Loucy (cell line): ENCODE measurements at regions not wholly inside any gene's neighbourhood (a gene's known extent, or its start where the extent isn't known, plus 50 kb on each side); places are given as distances from the start of the nearest gene placed in this dataset.
"Not testable (repeated sequence)": the region's sequence is repeated elsewhere in the genome, so short reads cannot be mapped to it uniquely, and the experiment has no call there.

ENCODE experiments used
- H2AFZ ChIP-seq: fragments of 200-600 bp; sonication (generic); 2 replicates; pipeline ENCODE4 v1.6.0; 2016; ENCODE audit warnings: antibody characterized with exemption, mild to moderate bottlenecking, low read length, moderate library complexity
- H3F3A ChIP-seq: fragments of 200-600 bp; 2 replicates; pipeline ENCODE4 v1.6.0; 2016; ENCODE audit warnings: antibody characterized with exemption, low read depth, mild to moderate bottlenecking
- H3K27me3 ChIP-seq: fragments of 200-600 bp; sonication (generic); 2 replicates; pipeline ENCODE4 v1.6.1; 2014; ENCODE audit warnings: low read length, mild to moderate bottlenecking; ENCODE audit not compliant: insufficient read depth, poor library complexity, severe bottlenecking
- H3K36me3 ChIP-seq: fragments of 200-600 bp; sonication (generic); 2 replicates; pipeline ENCODE4 v1.6.1; 2016; ENCODE audit warnings: low read length; ENCODE audit not compliant: insufficient read depth
- H3K4me1 ChIP-seq: fragments of 200-600 bp; sonication (generic); 2 replicates; pipeline ENCODE4 v1.5.1; 2014; ENCODE audit warnings: low read length, mild to moderate bottlenecking; ENCODE audit not compliant: insufficient read depth, poor library complexity, severe bottlenecking
- H3K4me2 ChIP-seq: fragments of 200-600 bp; sonication (generic); 2 replicates; pipeline ENCODE4 v1.6.0; 2014; ENCODE audit warnings: antibody characterized with exemption, low read length, low read depth, mild to moderate bottlenecking; ENCODE audit not compliant: poor library complexity, severe bottlenecking
- H3K4me3 ChIP-seq: fragments of 200-600 bp; sonication (generic); 2 replicates; pipeline ENCODE4 v1.5.1; 2014; ENCODE audit warnings: low read length, mild to moderate bottlenecking, mixed read lengths; ENCODE audit not compliant: poor library complexity, severe bottlenecking
- H3K79me2 ChIP-seq: fragments of 200-600 bp; sonication (generic); 2 replicates; pipeline ENCODE4 v1.6.1; 2014; ENCODE audit warnings: low read length; ENCODE audit not compliant: insufficient read depth
- H3K9ac ChIP-seq: fragments of 200-600 bp; sonication (generic); 2 replicates; pipeline ENCODE4 v1.6.0; 2014; ENCODE audit warnings: mild to moderate bottlenecking, low read depth, low read length, moderate library complexity; ENCODE audit not compliant: poor library complexity, severe bottlenecking
- H3K9me2 ChIP-seq: fragments of 200-600 bp; sonication (generic); replicated peaks from 2 replicates; pipeline ENCODE4 v1.6.1; 2016; ENCODE audit warnings: low read depth, low read length, mixed read lengths
- H3K9me3 ChIP-seq: fragments of 200-600 bp; sonication (generic); 2 replicates; pipeline ENCODE4 v1.6.1; 2014; ENCODE audit warnings: mild to moderate bottlenecking, antibody characterized with exemption, low read length, low read depth; ENCODE audit not compliant: insufficient read depth
- H4K20me1 ChIP-seq: fragments of 200-600 bp; sonication (generic); 2 replicates; pipeline ENCODE4 v1.6.0; 2014; ENCODE audit warnings: antibody characterized with exemption, low read length, mild to moderate bottlenecking; ENCODE audit not compliant: insufficient read depth, poor library complexity, severe bottlenecking
- CTCF ChIP-seq: fragments of 200-600 bp; sonication (generic); conservative IDR thresholded peaks from 2 replicates; pipeline ENCODE4 v1.5.1; 2014; ENCODE audit warnings: mild to moderate bottlenecking, antibody characterized with exemption, low read length
- EZH2phosphoT487 ChIP-seq: fragments of 200-600 bp; IDR thresholded peaks from 2 replicates; pipeline ENCODE4 v1.6.1; 2018; ENCODE audit warnings: antibody characterized with exemption, mild to moderate bottlenecking, moderate library complexity, borderline replicate concordance

- Histone ChIP-seq H3K36me3 (no peaks in the 10 kb centered on the region), H3K9ac (no peak overlapping the region), H3K9me3 (no peaks in the 10 kb centered on the region), H2AFZ (no peak overlapping the region), H3K4me3 (no peak overlapping the region), H3K4me1 (no peaks in the 10 kb centered on the region), H3K79me2 (no peaks in the 10 kb centered on the region), H3K27me3 (no peaks in the 10 kb centered on the region), H3F3A (no peaks in the 10 kb centered on the region), H3K9me2 (no peaks in the 10 kb centered on the region), H3K4me2 (no peak overlapping the region), H4K20me1 (no peaks in the 10 kb centered on the region)
- TF ChIP-seq EZH2phosphoT487 (no peak), CTCF (peak; percentile 57)
Measured at GRCh38 chr5:96175090-96175489, 213.4 kb upstream of the ELL2 start.

GRCh38 chr5:96173366-96173765, 211.7 kb upstream of the ELL2 start:
- H4K20me1 ChIP-seq, result no peaks in the 10 kb centered on the region
- no peak overlapping the region for H3K4me2 ChIP-seq
- H3K4me1 ChIP-seq, result no peaks in the 10 kb centered on the region
- H3K9me2 ChIP-seq, result no peaks in the 10 kb centered on the region
- H3K27me3 ChIP-seq, result no peaks in the 10 kb centered on the region
- H3K79me2 ChIP-seq, result no peaks in the 10 kb centered on the region
- no peak overlapping the region for H3K4me3 ChIP-seq
- no peak for TF ChIP-seq CTCF
- TF ChIP-seq EZH2phosphoT487, result no peak
- no peaks in the 10 kb centered on the region for H3K36me3 ChIP-seq
- H2AFZ ChIP-seq, result no peak overlapping the region
- H3F3A ChIP-seq, result no peaks in the 10 kb centered on the region
- no peaks in the 10 kb centered on the region for H3K9me3 ChIP-seq
- H3K9ac ChIP-seq, result no peak overlapping the region

- H3K79me2 ChIP-seq, result no peaks in the 10 kb centered on the region
- H3K4me2 ChIP-seq, result no peak overlapping the region
- no peaks in the 10 kb centered on the region for H3F3A ChIP-seq
- no peaks in the 10 kb centered on the region for H3K9me2 ChIP-seq
- H4K20me1 ChIP-seq, result no peaks in the 10 kb centered on the region
- H2AFZ ChIP-seq, result no peak overlapping the region
- no peaks in the 10 kb centered on the region for H3K36me3 ChIP-seq
- no peaks in the 10 kb centered on the region for H3K4me1 ChIP-seq
- TF ChIP-seq EZH2phosphoT487 (no peak), CTCF (no peak)
- H3K9ac ChIP-seq, result no peak overlapping the region
- no peak overlapping the region for H3K4me3 ChIP-seq
- no peaks in the 10 kb centered on the region for H3K27me3 ChIP-seq
- no peaks in the 10 kb centered on the region for H3K9me3 ChIP-seq
Measured at GRCh38 chr5:96172436-96172835, 210.8 kb upstream of the ELL2 start.

GRCh38 chr5:96171973-96172372, 210.3 kb upstream of the ELL2 start:
- H3K9me2 ChIP-seq, H4K20me1 ChIP-seq, H3K79me2 ChIP-seq, H3K4me1 ChIP-seq, H3K36me3 ChIP-seq, H3K9me3 ChIP-seq, H3K4me2 ChIP-seq, H3K4me3 ChIP-seq, H3K9ac ChIP-seq, H2AFZ ChIP-seq, H3K27me3 ChIP-seq, H3F3A ChIP-seq: not testable (repeated sequence)

GRCh38 chr5:96170481-96171125, 209.0 kb upstream of the ELL2 start:
- H3K27me3 ChIP-seq, H3K9me3 ChIP-seq, H2AFZ ChIP-seq, H3F3A ChIP-seq, H4K20me1 ChIP-seq, H3K4me3 ChIP-seq, H3K9ac ChIP-seq, H3K9me2 ChIP-seq, H3K4me2 ChIP-seq, H3K4me1 ChIP-seq, H3K36me3 ChIP-seq, H3K79me2 ChIP-seq: not testable (repeated sequence)
